HG03457 (cell line): ENCODE measurements at regions not wholly inside any gene's neighbourhood (a gene's known extent, or its start where the extent isn't known, plus 50 kb on each side); places are given as distances from the start of the nearest gene placed in this dataset.

Experiments used
- ATAC-seq: cut with Tn5 transposase; IDR thresholded peaks from one replicate; pipeline ENCODE4 v1.9.1; 2021; ENCODE audit warnings: moderate number of reproducible peaks; ENCODE audit not compliant: unreplicated experiment

- ATAC-seq: no peak
Observed at GRCh38 chr12:60120199-60120598, 524.4 kb downstream of the SLC16A7 start.

DNA sequence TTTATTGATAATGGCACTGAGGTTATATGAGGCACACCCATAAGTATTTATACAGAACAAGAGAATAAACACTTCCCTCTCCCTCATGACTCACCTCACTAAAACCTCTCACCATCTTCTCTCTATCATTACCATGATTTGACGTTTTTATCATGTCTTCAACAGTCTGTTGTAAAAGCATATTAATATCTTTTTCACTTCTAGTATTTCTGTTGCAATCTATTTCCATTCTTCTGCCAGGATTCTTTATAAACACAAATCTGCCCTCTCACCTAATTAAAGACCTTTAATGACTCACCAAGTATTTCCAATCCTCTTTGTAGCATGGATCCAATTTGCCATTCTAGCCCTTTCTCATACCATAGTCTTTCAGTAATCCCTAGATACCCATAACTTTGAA lies 527.7 kb downstream of the SLC16A7 start:
- ATAC-seq: no peak

DNA sequence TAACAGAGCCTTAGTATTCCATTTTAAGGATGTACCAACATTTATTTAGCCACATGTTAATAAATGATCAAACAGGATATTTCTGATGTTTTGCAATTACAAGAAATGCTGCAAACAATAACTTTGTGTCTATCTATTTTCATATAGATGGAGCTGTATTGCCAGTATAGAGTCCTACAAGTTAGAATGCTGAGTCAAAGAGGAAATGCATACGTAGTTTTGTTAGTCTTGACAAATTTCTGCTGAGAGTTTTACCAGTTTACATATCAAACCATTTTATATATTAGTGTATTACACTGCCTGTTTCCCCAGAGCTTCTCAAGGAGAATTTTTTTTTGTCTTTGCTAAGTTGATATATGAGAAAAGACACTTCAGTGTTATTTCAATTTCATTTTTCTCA lies 541.7 kb downstream of the SLC16A7 start:
- no peak for ATAC-seq

GRCh38 chr12:60138526-60138925 lies 542.7 kb downstream of the SLC16A7 start:
- ATAC-seq: no peak

DNA sequence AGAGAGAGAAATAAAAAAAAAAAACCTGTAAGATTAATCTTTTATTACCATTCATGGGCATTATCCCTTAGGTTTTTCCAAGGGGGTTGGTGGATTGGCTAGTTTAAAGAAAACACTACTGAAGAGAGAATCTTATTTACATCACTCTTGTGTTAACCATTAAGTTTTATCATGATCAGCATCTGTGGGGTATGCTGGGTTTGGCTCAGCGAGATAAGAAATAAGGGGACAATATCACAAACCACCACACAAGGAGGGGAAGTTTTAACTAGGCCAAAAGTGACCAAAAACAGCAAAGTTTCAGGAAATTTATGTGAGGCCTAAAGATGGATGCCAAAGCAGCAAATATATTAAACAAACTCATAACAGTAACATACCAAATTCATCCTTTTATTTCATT lies 548.6 kb downstream of the SLC16A7 start:
- no peak for ATAC-seq

DNA sequence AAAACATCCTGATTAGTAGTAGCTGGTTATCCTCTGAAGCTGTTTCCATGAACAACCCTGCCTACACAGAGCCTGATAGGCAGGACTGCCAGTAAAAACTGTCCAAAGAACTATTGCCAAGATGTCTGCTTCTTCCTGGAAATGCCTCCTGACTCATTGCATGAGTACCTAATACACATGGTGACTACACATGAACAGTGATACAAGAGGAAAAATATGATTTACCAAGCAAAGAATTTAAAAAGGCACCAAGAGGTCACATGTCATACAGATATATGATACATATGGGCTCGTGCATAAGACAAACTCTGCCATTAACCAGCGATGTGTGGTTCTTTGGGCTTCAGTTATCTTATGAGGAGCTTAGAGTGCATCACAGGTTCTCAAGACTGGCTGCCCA lies 552.3 kb downstream of the SLC16A7 start:
- no peak for ATAC-seq

DNA sequence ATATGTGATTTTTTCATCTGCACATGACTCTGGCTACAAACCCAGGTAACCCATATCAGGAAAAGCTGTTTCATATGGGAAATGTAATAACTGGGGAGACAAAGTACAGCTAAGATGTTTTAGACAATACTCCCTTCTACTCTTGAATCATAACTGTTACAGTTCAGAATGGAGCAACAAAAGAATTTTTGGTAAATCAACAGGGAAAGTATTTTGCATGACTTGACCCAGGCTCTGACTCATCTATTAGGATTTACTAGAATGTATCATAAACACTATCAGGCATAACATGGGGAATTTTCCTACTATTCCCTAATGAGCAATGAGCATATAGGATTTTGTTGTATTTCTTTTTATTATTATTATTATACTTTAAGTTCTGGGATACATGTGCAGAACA lies 553.0 kb downstream of the SLC16A7 start:
- no peak for ATAC-seq

DNA sequence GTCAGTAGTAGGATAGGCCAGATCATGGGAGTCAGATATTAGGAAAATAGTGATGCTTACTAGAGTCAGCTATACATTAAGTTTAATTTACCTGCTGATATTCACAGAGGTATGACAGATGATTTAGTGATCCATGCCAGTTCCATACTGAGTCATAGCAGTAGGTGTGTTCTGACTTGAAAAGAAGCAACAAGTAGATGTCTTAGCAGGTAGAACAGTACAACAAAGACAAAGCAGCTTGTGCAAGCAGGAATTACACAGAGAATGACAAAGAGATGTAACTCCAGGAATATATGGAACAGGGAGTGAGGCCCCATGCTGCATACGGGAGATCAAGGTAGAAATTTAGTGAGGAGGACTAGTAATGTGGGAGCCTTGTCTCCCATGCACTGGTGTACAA lies 556.9 kb downstream of the SLC16A7 start:
- no peak for ATAC-seq

- no peak for ATAC-seq
Observed at GRCh38 chr12:60159761-60160160, 563.9 kb downstream of the SLC16A7 start.

DNA sequence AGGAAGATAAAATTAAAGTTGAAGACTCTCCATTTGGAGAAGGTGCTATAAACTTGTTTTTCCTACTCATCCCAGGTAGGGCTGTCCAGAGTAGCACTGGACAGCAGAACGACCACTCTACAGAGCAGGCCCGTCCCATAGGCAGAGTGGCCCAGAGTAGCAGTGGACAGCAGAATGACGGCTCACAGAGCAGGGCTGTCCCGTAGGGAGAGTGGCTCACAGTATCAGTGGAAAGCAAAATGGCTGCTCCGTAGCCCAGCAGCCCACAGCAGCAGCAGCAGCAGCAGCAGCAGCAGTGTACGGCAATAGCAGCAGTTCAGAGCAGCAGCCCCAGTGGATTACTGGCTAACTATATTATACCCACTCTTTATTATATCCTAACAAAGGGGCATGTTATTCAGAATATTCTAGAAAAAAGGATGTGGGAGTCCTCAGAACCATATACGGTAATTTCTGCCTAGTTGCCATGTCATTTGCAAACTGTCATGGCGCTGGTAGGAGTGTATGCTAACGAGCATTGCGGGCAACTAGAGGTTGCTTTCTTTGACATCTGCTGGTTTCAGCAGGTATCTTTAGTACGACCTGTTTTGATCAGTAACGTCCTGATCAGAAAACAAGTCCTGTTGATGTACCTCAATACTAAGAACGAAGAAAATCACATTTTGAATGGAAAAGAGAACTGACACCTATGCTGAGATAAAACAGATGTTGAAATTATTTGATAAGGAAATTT lies 567.3 kb downstream of the SLC16A7 start:
- ATAC-seq: no peak

- ATAC-seq: no peak
Observed at GRCh38 chr12:60165781-60166180, 570.0 kb downstream of the SLC16A7 start.

DNA sequence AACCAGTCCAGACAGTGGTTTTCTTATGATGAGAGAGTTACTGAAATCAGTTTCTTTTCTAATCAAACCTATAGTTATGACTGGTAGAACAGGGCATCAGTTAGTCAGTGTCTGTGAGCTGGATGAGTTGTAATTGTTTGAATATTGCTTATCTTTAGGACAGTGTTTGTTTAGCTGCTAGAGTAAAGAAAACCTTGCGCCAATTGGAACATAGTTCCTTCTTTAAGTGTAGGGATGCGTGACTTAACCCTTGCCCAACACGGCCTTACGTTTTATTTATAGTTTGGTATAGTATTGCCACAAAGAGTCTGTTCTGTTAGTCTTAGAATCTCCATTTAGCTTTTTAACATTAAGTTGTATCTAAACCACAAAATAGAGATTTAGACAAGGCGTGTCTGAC lies 572.6 kb downstream of the SLC16A7 start:
- ATAC-seq: no peak

DNA sequence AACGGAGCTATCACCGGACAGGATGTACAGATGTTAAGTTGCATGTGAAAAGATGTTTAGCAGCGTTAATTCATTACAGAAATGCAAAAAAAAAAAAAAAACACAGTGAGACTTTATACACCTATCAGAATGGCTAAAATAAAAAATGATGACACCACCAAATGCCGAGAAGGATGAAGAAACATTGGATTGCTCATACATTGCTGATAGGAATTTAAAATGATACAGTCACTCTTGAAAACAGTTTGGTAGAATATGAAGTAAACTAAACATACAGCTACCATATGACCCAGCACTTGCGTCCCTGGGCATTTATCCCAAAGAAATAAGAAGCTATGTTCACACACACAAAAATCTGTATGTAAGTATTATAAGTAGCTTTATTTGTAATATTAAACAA lies 574.1 kb downstream of the SLC16A7 start:
- no peak for ATAC-seq

DNA sequence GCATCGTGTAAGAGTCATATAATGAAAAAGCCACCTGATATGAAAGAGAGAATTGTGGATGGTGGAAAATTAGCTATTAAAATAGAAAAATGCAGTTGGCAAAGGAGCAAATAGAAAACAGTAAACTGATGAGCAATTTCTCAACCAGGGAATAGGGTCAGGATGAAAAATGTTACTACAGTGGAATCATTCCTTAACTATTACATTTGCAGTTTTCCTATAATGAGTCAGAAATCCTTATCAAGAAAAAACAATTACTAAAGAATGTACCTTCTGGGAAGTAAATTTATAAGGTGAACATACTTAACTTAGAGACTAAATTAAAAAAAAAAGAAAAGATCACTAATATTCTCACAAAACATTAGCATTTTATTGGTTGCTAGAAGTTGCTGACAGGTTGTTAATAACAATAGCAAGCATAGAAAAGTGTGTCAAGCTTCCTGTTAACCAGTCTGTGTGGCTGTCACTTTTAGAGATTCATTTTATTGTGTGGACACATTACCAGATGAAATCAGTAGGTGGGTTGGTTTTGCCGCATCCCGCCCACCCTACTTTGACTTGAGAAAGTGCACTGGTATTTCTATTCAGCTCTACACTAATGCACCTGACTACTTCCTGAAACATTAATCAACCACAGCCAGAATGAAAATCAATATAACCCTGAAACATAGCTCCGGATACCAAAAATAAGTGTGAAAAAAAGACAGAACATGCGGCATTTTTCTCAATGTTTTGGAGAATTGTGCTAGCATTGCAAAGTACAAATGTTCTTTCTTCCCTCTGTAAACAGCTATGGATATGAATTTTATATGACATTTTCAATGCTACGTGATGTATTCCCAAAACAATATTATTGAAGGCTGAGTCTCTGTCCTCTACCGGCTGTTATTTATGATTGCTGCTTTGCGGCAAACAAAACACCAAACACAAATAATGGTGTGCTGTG lies 576.7 kb downstream of the SLC16A7 start:
- ATAC-seq: no peak

- ATAC-seq: no peak
Observed at GRCh38 chr12:60173224-60174170, 577.7 kb downstream of the SLC16A7 start.

GRCh38 chr12:60174476-60174875 lies 578.6 kb downstream of the SLC16A7 start:
- ATAC-seq: no peak

DNA sequence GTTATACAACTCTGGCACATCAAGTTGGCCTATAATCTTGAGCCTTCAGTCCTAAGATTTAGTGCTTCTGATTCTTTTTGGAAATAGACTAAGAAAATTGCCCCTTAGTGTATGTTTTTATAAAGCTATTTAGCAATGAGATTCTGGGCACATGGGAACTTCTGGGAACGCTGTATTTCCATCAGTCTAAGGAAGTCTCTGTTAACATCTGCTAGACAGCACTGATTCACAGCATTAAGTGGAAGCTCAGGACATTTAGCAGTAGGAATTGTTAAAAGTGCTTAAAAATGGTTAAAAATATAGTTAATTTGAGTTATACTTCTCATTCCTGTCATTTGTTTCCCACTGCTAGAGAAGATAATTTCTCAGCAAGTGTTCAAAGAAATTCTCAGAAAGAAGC lies 579.1 kb downstream of the SLC16A7 start:
- no peak for ATAC-seq

DNA sequence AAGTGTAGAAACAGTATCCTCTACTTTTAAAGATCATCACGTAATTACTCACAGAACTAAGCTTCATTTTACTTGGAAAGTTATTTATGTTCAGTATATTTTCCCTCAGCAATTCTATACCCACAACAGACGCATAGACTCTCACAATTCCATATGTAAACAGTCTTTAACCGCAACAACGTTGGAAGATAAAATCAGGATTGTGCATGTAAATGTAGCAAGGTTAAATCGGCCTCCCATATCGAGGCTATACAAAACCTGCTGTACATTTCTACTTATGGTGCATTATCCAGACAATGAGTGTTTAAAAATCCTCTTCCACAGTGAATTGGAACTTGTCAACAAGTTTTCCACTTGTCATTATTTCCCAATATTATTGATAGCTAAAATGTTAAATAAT lies 581.1 kb downstream of the SLC16A7 start:
- no peak for ATAC-seq

GRCh38 chr12:60180298-60180697 lies 584.5 kb downstream of the SLC16A7 start:
- ATAC-seq: no peak

DNA sequence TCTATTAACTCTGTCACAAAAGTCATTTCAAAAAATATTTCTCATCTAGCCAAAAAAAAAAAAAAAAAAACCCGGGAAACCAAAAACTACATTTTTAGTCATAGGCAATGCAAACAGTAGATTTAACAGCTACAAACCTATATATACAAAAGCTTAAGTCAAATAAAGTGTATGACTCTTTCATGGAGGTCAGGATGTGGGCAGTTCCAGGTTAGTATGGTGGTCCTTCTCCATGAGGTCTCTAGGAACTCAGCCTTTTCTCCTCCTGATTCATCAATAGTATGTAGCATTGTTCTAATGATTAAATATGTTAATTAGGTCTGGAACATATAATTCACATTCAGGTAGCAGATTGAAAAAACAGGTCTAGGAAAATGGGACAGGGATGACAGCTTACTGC lies 586.5 kb downstream of the SLC16A7 start:
- no peak for ATAC-seq

DNA sequence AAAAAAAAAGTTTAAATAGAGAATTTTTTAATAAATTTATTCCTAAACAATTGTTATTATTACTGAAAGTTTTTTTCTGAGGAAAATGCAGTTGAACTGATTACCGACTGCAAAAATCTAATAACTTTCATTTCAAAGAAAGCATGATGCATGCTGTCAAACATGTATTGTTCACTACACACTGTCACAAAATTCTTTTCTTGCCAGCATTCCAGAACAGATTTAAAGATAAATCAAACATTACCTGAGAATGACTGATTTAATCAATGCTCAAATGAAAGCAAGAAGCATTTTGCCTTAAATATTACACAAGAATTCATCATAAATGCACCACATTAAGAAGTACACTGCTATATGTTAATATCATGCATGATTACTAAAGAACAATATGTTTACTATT lies 588.3 kb downstream of the SLC16A7 start:
- ATAC-seq: no peak
